ENCODE measurements at regions not wholly inside any gene's neighbourhood (a gene's known extent, or its start where the extent isn't known, plus 50 kb on each side); places are given as distances from the start of the nearest gene placed in this dataset.

DNA sequence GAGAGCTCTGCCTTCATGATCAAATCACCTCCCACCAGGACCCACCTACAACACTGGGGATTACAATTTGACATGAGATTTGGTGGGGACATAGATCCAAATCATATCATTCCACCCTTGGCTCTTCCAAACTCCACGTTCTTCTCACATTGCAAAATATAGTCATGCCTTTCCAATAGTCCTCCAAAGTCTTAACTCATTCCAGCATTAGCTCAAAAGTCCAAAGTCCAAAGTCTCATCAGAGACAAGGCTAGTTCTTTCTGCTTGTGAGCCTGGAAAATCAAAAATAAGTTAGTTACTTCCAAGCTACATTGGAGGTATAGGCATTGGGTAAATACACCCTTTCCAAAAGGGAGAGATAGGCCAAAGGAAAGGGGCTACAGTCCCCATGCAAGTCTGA is 186.9 kb upstream of the PAPPA start:
- ATAC-seq, result no peak
- H3K4me3 ChIP-seq, result no peak overlapping the region
- no peak for TF ChIP-seq POLR2AphosphoS5 (IDR thresholded peaks at IDR 0.05)
- no peak for TF ChIP-seq EP300 (IDR thresholded peaks at IDR 0.05)
- no peak for TF ChIP-seq POLR2A (IDR thresholded peaks at IDR 0.05)
- TF ChIP-seq, protein P1, sequence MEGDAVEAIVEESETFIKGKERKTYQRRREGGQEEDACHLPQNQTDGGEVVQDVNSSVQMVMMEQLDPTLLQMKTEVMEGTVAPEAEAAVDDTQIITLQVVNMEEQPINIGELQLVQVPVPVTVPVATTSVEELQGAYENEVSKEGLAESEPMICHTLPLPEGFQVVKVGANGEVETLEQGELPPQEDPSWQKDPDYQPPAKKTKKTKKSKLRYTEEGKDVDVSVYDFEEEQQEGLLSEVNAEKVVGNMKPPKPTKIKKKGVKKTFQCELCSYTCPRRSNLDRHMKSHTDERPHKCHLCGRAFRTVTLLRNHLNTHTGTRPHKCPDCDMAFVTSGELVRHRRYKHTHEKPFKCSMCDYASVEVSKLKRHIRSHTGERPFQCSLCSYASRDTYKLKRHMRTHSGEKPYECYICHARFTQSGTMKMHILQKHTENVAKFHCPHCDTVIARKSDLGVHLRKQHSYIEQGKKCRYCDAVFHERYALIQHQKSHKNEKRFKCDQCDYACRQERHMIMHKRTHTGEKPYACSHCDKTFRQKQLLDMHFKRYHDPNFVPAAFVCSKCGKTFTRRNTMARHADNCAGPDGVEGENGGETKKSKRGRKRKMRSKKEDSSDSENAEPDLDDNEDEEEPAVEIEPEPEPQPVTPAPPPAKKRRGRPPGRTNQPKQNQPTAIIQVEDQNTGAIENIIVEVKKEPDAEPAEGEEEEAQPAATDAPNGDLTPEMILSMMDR (IDR thresholded peaks at IDR 0.05), result no peak
- H3K27me3 ChIP-seq, result no peaks in the 10 kb centered on the region
- H3K4me1 ChIP-seq, result no peaks in the 10 kb centered on the region
- WGBS, 2 donors (ENCODE audit: low coverage in 1 of 2), result 63 to 80% methylated on average over 1 of the region's 1 CpG
- H3K27ac ChIP-seq, result no peak overlapping the region
- H3K9me3 ChIP-seq, result peaks cover 0 to 6% (median 0%) of the 10 kb centered on the region in 3 donors
- no peaks in the 10 kb centered on the region for H3K36me3 ChIP-seq

DNA sequence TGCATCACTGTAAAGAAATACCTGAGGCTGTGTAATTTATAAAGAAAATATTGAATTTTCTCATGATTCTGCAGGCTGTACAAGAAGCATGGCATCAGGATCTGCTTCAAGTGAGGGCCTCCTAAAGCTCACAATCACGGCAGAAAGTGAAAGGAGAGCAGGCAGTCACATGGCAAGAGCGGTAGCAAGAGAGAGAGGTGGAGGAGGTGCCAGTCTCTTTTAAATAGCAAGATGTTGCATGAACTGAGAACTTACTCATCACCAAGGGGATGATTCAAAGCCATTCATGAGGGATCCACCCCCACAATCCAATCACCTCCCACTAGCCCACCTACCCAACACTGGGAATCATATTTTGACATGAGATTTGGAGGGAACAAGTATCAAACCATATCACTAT is 184.5 kb upstream of the PAPPA start:
- TF ChIP-seq EP300 (IDR thresholded peaks at IDR 0.05) (no peak), POLR2AphosphoS5 (IDR thresholded peaks at IDR 0.05) (no peak), POLR2A (IDR thresholded peaks at IDR 0.05) (no peak)
- TF ChIP-seq, protein P1 (IDR thresholded peaks at IDR 0.05), result no peak
- Histone ChIP-seq H3K9me3 (no peaks in the 10 kb centered on the region), H3K27ac (no peak overlapping the region), H3K36me3 (no peaks in the 10 kb centered on the region), H3K27me3 (no peaks in the 10 kb centered on the region), H3K4me3 (no peak overlapping the region), H3K4me1 (no peaks in the 10 kb centered on the region)
- no peak for ATAC-seq
- 90% methylated on average over 2 of the region's 2 CpGs; no CpG with 5 or more reads in 1 of the 2 donors for WGBS, 2 donors (ENCODE audit: low coverage in 1 of 2)

DNA sequence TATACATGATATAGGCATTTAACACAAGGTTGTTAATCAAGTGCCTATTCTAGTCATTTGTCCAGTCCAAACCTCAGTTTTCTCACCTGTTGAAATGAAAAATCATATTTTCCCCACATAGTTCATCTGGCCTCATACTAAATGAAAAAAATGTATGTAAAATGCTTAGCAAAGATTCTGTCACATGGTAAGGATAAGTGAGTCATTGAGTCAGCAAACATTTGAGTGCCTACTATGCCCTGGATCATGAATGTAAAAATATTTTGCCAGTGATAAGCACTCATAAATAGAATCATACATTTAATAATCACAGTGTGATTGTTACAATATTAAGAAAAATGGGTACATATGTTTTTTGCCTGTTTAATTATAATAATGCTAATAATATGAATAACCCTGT is 181.2 kb upstream of the PAPPA start:
- Histone ChIP-seq H3K4me3 (no peak overlapping the region), H3K27ac (no peak overlapping the region), H3K4me1 (no peaks in the 10 kb centered on the region), H3K9me3 (no peaks in the 10 kb centered on the region), H3K36me3 (no peaks in the 10 kb centered on the region), H3K27me3 (no peaks in the 10 kb centered on the region)
- TF ChIP-seq EP300 (IDR thresholded peaks at IDR 0.05) (no peak), POLR2A (IDR thresholded peaks at IDR 0.05) (no peak), POLR2AphosphoS5 (IDR thresholded peaks at IDR 0.05) (no peak)
- TF ChIP-seq, protein P1 (IDR thresholded peaks at IDR 0.05), result no peak
- no peak for ATAC-seq

DNA sequence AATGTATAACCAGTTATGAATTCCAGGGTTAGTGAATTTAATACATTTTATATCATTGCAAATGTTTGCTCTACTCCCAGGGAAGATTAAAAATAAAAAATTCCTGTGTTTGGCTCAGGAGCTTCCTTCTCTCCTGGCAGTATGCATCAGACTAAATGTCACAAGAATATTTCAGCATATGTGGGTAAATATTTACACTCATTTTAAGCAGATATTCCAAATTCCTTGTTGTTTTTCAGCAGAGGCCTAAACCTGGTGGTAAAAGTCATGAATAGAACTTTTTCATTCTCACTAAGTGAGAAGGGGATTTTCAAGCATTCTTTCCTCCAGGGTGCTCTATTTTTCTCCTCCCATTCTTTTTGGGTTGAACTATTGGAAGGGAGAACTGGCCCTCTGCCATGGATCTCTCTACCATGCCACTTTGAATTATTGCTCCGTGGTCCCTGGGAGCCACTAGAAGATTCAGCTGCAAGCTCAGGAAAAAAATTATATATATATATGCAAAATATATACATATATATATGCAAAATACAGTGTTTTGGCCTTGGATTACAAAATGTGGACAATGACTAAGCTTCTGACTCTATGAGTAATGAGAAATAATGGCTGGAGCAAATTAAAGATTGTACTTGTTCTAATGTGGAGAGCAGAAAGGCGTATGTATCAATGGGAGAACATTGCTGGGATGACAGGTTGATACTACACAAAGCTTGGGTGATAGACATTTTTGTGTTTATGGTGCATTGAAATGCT is 180.6 kb upstream of the PAPPA start:
- Histone ChIP-seq H3K27ac (no peak overlapping the region), H3K4me1 (no peaks in the 10 kb centered on the region), H3K36me3 (no peaks in the 10 kb centered on the region), H3K4me3 (no peak overlapping the region), H3K9me3 (no peaks in the 10 kb centered on the region), H3K27me3 (no peaks in the 10 kb centered on the region)
- ATAC-seq, result no peak
- TF ChIP-seq EP300 (IDR thresholded peaks at IDR 0.05), result no peak
- no peak for TF ChIP-seq POLR2AphosphoS5 (IDR thresholded peaks at IDR 0.05)
- TF ChIP-seq, protein P1 (IDR thresholded peaks at IDR 0.05), result no peak
- WGBS, 2 donors (ENCODE audit: low coverage in 1 of 2), result 63 to 88% methylated on average over 2 of the region's 2 CpGs

DNA sequence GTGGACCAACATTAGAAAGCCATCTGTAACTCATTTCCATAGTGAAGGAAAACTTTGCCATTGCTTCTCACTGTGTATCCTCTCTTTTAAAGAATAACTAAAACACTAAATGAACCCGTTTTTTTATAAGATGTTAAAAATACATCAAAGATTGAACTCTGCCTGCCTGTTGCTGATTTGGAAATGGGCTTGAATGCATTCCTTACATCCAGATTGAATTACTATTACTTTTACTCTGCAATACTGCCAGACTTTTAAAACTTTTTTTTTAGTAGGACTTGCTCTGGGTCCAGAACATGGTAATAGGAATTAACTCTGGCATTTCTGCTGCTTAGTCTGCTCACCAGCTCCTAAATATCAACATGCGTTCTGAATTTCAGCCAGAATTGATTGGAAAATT is 176.8 kb upstream of the PAPPA start:
- no peaks in the 10 kb centered on the region for H3K27me3 ChIP-seq
- TF ChIP-seq EP300 (IDR thresholded peaks at IDR 0.05) (no peak), POLR2A (IDR thresholded peaks at IDR 0.05) (no peak), POLR2AphosphoS5 (IDR thresholded peaks at IDR 0.05) (no peak)
- TF ChIP-seq, protein P1 (IDR thresholded peaks at IDR 0.05), result no peak
- no peak overlapping the region for H3K27ac ChIP-seq
- H3K4me3 ChIP-seq, result no peak overlapping the region
- no peak for ATAC-seq
- no peaks in the 10 kb centered on the region for H3K36me3 ChIP-seq
- WGBS, 2 donors (ENCODE audit: low coverage in 1 of 2), result 81 to 90% methylated on average over 2 of the region's 2 CpGs
- H3K9me3 ChIP-seq, result no peaks in the 10 kb centered on the region
- no peaks in the 10 kb centered on the region for H3K4me1 ChIP-seq
